ENCODE measurements at regions not wholly inside any gene's neighbourhood (a gene's known extent, or its start where the extent isn't known, plus 50 kb on each side); places are given as distances from the start of the nearest gene placed in this dataset.

DNA sequence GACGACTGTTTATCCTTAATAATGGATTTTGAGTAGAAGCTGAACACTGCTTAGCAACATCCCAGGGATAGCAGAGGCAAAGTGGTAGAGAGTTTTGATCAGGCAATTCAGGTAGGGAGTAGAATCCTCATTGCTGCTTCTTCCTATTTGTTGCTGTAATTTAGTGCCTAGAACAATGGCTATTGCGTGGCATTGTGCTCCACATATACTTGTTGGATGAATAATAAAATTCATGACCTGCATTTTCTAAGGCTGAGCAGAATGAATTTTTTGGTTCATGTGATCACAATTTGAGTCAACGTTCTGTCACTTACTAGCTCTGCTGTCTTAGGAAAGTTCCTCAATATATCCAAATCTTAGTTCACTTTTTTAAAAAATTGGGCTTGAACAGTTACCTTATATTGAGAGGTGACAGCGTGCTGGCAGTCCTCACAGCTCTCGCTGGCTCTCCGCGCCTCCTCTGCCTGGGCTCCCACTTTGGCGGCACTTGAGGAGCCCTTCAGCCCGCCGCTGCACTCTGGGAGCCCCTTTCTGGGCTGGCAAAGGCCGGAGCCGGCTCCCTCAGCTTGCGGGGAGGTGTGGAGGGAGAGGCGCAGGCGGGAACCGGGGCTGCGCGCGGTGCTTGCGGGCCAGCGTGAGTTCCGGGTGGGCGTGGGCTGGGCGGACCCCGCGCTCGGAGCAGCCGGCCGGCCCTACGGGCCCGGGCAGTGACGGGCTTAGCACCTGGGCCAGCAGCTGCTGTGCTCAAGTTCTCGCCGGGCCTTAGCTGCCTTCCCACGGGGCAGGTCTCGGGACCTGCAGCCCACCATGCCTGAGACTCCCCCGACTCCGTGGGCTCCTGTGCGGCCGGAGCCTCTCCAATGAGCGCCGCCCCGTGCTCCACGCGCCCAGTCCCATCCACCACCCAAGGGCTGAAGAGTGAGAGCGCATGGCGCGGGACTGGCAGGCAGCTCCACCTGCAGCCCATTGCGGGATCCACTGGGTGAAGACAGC lies 350.6 kb downstream of the ETS1 start:
- no peak for FAIRE-seq
- POLR2A ChIA-PET: no interaction called here
- no peak overlapping the region for H3K27ac ChIP-seq

DNA sequence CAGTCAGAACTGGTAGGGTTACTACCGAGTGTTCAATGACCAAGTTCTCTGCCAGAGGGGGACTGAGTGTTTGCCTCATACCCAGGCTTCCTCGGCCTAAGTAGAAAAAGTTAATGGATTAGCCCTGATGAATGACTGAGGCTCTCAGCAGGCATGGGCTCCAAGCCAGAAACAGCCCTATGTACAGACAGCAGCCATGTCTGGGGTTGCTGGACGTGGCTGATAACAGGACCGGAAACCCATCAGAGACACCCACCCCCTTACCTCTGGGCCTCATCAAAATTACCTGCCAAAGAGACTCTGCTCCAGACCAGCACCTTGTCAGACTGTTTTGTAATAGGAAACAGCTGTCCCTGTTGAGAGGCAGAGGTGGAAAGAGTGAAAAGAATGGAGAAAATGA lies 351.4 kb downstream of the ETS1 start:
- 61% methylated on average over 4 of the region's 4 CpGs for WGBS (ENCODE audit: missing lambda C conversion rate)
- Histone ChIP-seq H3K4me2 (no peak overlapping the region), H3K4me3 (no peak overlapping the region), H3K27ac (no peak overlapping the region), H3K4me1 (no peaks in the 10 kb centered on the region), H3K9me3 (no peaks in the 10 kb centered on the region)
- FAIRE-seq: no peak
- CTCF ChIA-PET: interaction anchor here (1.4 kb wide), 1 partner anchor 64 kb away, joined by 3 read pairs; no protein-coding TSS in a partner anchor
- ATAC-seq: no peak
- POLR2A ChIA-PET: no interaction called here
- TF ChIP-seq RCOR1 (IDR thresholded peaks at IDR 0.05; ENCODE audit: low read depth, low read length) (no peak), BHLHE40 (IDR thresholded peaks at IDR 0.05; ENCODE audit: low read depth, low read length) (no peak), MYC (IDR thresholded peaks at IDR 0.05; ENCODE audit: borderline replicate concordance, low read length) (no peak), JUN (IDR thresholded peaks at IDR 0.05) (no peak), FOSL2 (IDR thresholded peaks at IDR 0.05) (no peak), FOSL2 (CRISPR knock-in tag; IDR thresholded peaks at IDR 0.05) (no peak), RFX5 (IDR thresholded peaks at IDR 0.05) (no peak)
- DNase-seq (ENCODE audit: low read depth in 1 of 2, low spot score in 1 of 2): no peak

More for the DNA sequence above, 350.6 kb downstream of the ETS1 start:
- Histone ChIP-seq H3K4me1 (no peaks in the 10 kb centered on the region), H3K4me3 (no peak overlapping the region), H3K9me3 (no peaks in the 10 kb centered on the region), H3K4me2 (no peak overlapping the region)
- 96% methylated on average over 12 of the region's 49 CpGs for WGBS (ENCODE audit: missing lambda C conversion rate)
- CTCF ChIA-PET: no interaction called here
- TF ChIP-seq HDAC2 (IDR thresholded peaks at IDR 0.05) (no peak), PHF8 (IDR thresholded peaks at IDR 0.05; ENCODE audit: borderline replicate concordance, low read depth) (no peak), GATA3 (IDR thresholded peaks at IDR 0.05; ENCODE audit: borderline replicate concordance) (no peak), JUN (IDR thresholded peaks at IDR 0.05) (no peak), HOXB5 (CRISPR knock-in tag; IDR thresholded peaks at IDR 0.05) (no peak), RNF2 (IDR thresholded peaks at IDR 0.05; ENCODE audit: borderline replicate concordance, low read depth) (no peak), MYC (IDR thresholded peaks at IDR 0.05; ENCODE audit: borderline replicate concordance, low read length) (no peak), POLR2AphosphoS2 (conservative IDR thresholded peaks at IDR 0.05; ENCODE audit: low read length) (no peak), ESRRA (IDR thresholded peaks at IDR 0.05; ENCODE audit: borderline replicate concordance, low read length) (no peak), ZFP36 (IDR thresholded peaks at IDR 0.05; ENCODE audit: borderline replicate concordance, partially characterized antibody) (no peak), TP53 (CRISPR knock-in tag; IDR thresholded peaks at IDR 0.05) (no peak), SREBF2 (IDR thresholded peaks at IDR 0.05) (no peak), JUNB (IDR thresholded peaks at IDR 0.05) (no peak), NPAS2 (CRISPR knock-in tag; IDR thresholded peaks at IDR 0.05; ENCODE audit: borderline replicate concordance) (no peak), CBX2 (IDR thresholded peaks at IDR 0.05; ENCODE audit: borderline replicate concordance, low read depth) (no peak), NFE2L2 (conservative IDR thresholded peaks at IDR 0.05; ENCODE audit: low read length) (no peak), CHD4 (IDR thresholded peaks at IDR 0.05; ENCODE audit: borderline replicate concordance) (no peak)
- TF ChIP-seq, protein P1, sequence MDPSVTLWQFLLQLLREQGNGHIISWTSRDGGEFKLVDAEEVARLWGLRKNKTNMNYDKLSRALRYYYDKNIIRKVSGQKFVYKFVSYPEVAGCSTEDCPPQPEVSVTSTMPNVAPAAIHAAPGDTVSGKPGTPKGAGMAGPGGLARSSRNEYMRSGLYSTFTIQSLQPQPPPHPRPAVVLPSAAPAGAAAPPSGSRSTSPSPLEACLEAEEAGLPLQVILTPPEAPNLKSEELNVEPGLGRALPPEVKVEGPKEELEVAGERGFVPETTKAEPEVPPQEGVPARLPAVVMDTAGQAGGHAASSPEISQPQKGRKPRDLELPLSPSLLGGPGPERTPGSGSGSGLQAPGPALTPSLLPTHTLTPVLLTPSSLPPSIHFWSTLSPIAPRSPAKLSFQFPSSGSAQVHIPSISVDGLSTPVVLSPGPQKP (IDR thresholded peaks at IDR 0.05; ENCODE audit: low read depth, low read length): no peak
- TF ChIP-seq, protein P2, sequence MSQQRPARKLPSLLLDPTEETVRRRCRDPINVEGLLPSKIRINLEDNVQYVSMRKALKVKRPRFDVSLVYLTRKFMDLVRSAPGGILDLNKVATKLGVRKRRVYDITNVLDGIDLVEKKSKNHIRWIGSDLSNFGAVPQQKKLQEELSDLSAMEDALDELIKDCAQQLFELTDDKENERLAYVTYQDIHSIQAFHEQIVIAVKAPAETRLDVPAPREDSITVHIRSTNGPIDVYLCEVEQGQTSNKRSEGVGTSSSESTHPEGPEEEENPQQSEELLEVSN (IDR thresholded peaks at IDR 0.05; ENCODE audit: borderline replicate concordance, low read depth): no peak
- DNase-seq (ENCODE audit: low read depth in 1 of 2, low spot score in 1 of 2): no peak
- ATAC-seq: no peak
